ENCODE measurements at regions not wholly inside any gene's neighbourhood (a gene's known extent, or its start where the extent isn't known, plus 50 kb on each side); places are given as distances from the start of the nearest gene placed in this dataset.

DNA sequence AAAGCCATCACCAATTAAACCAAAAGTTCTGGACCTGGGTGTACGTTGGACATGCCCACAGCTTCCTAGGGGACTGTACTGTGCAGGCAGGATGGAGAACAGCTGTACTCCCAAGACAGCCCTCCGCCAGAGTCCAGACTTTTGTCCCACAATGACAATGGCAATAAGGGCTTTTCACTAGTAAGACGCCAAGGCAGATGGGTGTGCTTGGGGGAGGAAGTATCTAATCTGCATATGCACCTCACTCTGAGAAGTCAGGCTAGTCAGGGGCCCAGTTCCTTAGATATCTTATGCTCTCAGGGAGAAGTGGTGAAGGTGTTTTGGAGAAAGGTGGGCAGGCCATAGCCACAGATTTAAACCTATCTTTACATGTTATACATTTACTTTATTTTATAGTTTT, 85.1 kb upstream of the USP47 start:
- TF ChIP-seq POLR2A (IDR thresholded peaks at IDR 0.05; ENCODE audit: low read depth, low read length) (no peak), MAZ (IDR thresholded peaks at IDR 0.05; ENCODE audit: borderline replicate concordance, low read depth, low read length) (no peak), MXI1 (IDR thresholded peaks at IDR 0.05; ENCODE audit: borderline replicate concordance, low read depth, low read length) (no peak)
- TF ChIP-seq, protein P1, sequence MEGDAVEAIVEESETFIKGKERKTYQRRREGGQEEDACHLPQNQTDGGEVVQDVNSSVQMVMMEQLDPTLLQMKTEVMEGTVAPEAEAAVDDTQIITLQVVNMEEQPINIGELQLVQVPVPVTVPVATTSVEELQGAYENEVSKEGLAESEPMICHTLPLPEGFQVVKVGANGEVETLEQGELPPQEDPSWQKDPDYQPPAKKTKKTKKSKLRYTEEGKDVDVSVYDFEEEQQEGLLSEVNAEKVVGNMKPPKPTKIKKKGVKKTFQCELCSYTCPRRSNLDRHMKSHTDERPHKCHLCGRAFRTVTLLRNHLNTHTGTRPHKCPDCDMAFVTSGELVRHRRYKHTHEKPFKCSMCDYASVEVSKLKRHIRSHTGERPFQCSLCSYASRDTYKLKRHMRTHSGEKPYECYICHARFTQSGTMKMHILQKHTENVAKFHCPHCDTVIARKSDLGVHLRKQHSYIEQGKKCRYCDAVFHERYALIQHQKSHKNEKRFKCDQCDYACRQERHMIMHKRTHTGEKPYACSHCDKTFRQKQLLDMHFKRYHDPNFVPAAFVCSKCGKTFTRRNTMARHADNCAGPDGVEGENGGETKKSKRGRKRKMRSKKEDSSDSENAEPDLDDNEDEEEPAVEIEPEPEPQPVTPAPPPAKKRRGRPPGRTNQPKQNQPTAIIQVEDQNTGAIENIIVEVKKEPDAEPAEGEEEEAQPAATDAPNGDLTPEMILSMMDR (conservative IDR thresholded peaks at IDR 0.05; ENCODE audit: low read depth, low read length): no peak
- TF ChIP-seq, protein P2, sequence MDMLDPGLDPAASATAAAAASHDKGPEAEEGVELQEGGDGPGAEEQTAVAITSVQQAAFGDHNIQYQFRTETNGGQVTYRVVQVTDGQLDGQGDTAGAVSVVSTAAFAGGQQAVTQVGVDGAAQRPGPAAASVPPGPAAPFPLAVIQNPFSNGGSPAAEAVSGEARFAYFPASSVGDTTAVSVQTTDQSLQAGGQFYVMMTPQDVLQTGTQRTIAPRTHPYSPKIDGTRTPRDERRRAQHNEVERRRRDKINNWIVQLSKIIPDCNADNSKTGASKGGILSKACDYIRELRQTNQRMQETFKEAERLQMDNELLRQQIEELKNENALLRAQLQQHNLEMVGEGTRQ (IDR thresholded peaks at IDR 0.05; ENCODE audit: low read depth, low read length): no peak

All from IMR-90 (cell line).